22Rv1 (cell line): ENCODE measurements at regions not wholly inside any gene's neighbourhood (a gene's known extent, or its start where the extent isn't known, plus 50 kb on each side); places are given as distances from the start of the nearest gene placed in this dataset.
"Not testable (repeated sequence)": the region's sequence is repeated elsewhere in the genome, so short reads cannot be mapped to it uniquely, and the experiment has no call there.

Experiments used
- H3K27ac ChIP-seq: fragments of 450-650 bp; 2 replicates; pipeline ENCODE4 v1.5.1; 2017
- CTCF ChIP-seq: fragments of 450-650 bp; IDR thresholded peaks from 2 replicates; pipeline ENCODE4 v1.5.1; 2017; ENCODE audit warnings: mild to moderate bottlenecking
- ZFX ChIP-seq: fragments of 450-650 bp; IDR thresholded peaks from 2 replicates; pipeline ENCODE4 v1.6.1; 2017; ENCODE audit warnings: antibody characterized with exemption, borderline replicate concordance

- TF ChIP-seq ZFX: no peak
- no peak for TF ChIP-seq CTCF
- H3K27ac ChIP-seq: no peak overlapping the region
Measured at GRCh38 chrX:107384397-107385105, 64.9 kb upstream of the FRMPD3 start.

GRCh38 chrX:107389726-107390125 lies 59.7 kb upstream of the FRMPD3 start:
- no peak overlapping the region for H3K27ac ChIP-seq
- TF ChIP-seq CTCF: no peak
- TF ChIP-seq ZFX: no peak

- not testable (repeated sequence) for H3K27ac ChIP-seq
Measured at GRCh38 chrX:107393656-107394055, 55.8 kb upstream of the FRMPD3 start.

- H3K27ac ChIP-seq: no peak overlapping the region
- TF ChIP-seq ZFX (no peak), CTCF (no peak)
Measured at GRCh38 chrX:107396235-107396634, 53.2 kb upstream of the FRMPD3 start.

GRCh38 chrX:107396783-107397182 lies 52.7 kb upstream of the FRMPD3 start:
- H3K27ac ChIP-seq: no peak overlapping the region
- TF ChIP-seq ZFX (no peak), CTCF (no peak)

GRCh38 chrX:107398115-107398514 lies 51.3 kb upstream of the FRMPD3 start:
- H3K27ac ChIP-seq: no peak overlapping the region

More at GRCh38 chrX:107398115-107398514, 51.3 kb upstream of the FRMPD3 start:
- TF ChIP-seq CTCF (no peak), ZFX (no peak)
